LNCaP clone FGC (cell line): ENCODE measurements at regions not wholly inside any gene's neighbourhood (a gene's known extent, or its start where the extent isn't known, plus 50 kb on each side); places are given as distances from the start of the nearest gene placed in this dataset.

Experiments used
- DNase-seq: peaks from one replicate; pipeline ENCODE4 v3.0.0-alpha.2; 2011; ENCODE audit warnings: low read depth
- H3K4me3 ChIP-seq: 2 replicates; pipeline ENCODE4 v1.5.1; 2011; ENCODE audit warnings: mild to moderate bottlenecking, low read depth, low read length, control low read depth
- TF ChIP-seq, protein P1 (sequence below): IDR thresholded peaks from 2 replicates; pipeline ENCODE4 v1.5.1; 2012; ENCODE audit warnings: mild to moderate bottlenecking; ENCODE audit not compliant: control insufficient read depth, insufficient read depth; ENCODE audit errors: extremely low read depth

DNA sequence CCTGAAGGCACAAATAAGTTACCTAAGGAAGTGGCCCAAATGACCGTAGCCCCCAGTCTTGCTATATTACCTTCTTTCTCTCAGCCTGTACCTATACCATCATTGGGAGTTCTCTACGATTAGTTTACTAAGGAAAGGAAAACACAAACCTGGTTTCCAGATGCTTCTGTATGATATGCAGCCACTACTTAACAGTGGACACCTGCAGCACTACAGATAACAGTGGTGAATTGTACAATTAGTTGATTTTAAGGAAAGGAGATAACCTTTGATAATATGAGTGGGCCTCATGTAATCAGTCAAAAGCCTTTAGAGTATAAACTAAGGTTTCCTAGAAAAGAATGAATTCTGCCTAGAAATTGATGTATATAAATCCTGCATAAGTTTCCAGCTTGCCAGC lies 1157.4 kb downstream of the KCNT2 start:
- TF ChIP-seq, protein P1, sequence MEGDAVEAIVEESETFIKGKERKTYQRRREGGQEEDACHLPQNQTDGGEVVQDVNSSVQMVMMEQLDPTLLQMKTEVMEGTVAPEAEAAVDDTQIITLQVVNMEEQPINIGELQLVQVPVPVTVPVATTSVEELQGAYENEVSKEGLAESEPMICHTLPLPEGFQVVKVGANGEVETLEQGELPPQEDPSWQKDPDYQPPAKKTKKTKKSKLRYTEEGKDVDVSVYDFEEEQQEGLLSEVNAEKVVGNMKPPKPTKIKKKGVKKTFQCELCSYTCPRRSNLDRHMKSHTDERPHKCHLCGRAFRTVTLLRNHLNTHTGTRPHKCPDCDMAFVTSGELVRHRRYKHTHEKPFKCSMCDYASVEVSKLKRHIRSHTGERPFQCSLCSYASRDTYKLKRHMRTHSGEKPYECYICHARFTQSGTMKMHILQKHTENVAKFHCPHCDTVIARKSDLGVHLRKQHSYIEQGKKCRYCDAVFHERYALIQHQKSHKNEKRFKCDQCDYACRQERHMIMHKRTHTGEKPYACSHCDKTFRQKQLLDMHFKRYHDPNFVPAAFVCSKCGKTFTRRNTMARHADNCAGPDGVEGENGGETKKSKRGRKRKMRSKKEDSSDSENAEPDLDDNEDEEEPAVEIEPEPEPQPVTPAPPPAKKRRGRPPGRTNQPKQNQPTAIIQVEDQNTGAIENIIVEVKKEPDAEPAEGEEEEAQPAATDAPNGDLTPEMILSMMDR = no peak
- DNase-seq = no peak
- H3K4me3 ChIP-seq = no peak overlapping the region

DNA sequence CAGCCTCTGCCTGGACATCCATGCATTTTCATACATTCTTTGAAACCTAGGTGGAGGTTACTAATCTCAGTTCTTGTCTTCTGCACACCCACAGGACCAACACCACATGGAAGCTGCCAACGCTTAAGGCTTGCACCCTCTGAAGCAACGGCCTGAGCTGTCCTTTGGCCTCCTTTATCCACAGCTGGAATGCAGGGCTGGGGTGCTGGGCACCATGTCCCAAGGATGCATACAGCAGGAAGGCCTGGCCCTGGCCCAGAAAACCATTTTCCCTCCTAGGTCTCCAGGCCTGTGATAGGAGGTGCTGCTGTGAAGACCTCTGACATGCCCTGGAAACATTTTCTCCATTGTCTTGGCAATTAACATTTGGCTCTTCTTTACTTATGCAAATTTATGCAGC lies 1168.6 kb downstream of the KCNT2 start:
- H3K4me3 ChIP-seq = no peak overlapping the region
- no peak for DNase-seq
- TF ChIP-seq, protein P1 = no peak

DNA sequence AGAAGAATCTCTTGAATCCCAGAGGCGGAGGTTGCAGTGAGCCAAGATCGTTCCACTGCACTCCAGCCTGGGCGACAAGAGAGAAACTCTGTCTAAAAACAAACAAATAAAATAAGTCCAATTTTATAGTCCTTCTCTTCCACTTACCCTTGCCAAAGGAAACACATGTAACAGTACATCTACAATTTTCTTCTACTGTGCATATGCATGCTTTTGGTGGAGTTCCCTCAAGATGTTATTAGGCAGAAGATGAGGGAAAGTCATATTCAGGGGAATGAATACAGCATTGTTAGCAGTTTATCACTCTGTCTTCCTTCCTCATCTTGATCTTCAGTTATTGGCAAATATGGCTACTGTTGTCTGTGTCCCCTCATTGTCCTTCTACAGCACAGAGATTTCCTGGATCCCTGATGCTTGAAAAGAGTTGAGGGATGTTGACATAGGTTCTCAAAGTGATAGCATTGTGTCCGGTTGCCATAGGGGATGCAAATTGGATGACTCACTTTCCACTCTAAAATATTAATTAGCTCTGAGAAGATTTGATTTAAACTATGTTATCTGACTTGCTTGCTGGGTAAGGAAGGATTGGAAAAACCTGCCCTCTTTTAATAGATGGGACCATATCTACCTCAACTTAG lies 1173.6 kb downstream of the KCNT2 start:
- DNase-seq = no peak
- TF ChIP-seq, protein P1 = no peak
- no peak overlapping the region for H3K4me3 ChIP-seq

DNA sequence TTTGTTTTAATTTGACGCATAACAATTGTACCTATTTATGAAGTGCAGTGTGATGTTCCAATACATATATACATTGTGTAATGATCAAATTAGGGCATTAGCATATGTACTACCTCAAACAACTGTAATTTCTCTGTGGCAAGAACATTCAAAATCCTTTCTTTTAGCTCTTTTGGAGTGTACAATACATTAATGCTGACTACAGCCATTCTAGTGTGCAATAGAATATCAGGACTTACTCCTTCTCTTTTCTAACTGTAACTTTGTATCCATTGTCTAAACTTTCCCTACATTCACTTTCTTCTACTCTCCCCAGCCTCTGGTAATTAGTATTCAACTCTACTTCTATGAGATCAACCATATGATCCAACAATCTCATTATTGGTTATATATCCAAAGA lies 1177.4 kb downstream of the KCNT2 start:
- TF ChIP-seq, protein P1 = no peak
- DNase-seq = no peak
- H3K4me3 ChIP-seq = no peak overlapping the region

DNA sequence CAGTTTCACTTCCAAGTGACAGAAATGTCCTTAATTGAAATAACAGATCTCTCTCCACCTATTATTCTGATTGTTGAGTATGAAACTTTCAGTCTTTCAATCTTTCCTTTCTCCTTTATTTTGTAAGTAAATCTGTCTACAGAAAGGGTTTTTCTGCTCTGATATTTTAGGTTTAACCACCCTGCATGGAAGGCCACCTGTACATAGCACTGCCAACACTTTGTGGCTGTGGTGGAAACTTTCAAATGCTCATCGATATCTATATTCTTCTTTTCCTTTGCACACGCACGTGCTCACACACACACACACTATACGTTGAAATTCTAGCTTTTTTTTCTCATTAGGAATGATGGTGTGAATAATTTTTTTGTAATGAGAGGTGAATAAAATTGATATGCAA lies 1179.3 kb downstream of the KCNT2 start:
- no peak overlapping the region for H3K4me3 ChIP-seq
- TF ChIP-seq, protein P1 = no peak
- no peak for DNase-seq

DNA sequence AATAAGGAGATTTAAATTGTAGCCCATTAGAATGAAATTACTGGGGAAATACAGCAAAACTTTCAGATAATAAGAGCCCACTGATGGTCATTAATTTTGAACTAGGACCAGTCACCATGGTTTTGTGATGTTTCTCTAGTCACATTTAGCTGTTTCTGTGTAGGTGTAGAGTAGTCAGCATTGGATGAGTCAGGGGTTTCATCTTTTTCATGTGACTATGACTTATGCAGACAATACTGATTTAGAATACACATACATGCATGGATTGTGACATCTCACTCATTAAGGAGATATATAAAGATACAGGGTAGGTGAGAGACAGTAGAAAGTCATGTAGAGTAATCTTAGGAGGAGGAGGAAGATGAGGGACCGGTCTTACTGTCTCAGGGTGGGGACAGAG lies 1192.7 kb downstream of the KCNT2 start:
- DNase-seq = no peak

More for the DNA sequence above, 1192.7 kb downstream of the KCNT2 start:
- TF ChIP-seq, protein P1 = no peak
- H3K4me3 ChIP-seq = no peak overlapping the region
